Thyroid gland (tissue), 4 donors: ENCODE measurements at regions not wholly inside any gene's neighbourhood (a gene's known extent, or its start where the extent isn't known, plus 50 kb on each side); places are given as distances from the start of the nearest gene placed in this dataset.

ENCODE experiments used
- DNase-seq, 2 donors: peaks; one replicate each; pipeline ENCODE4 v3.0.0-alpha.2; 2019
- H3K27ac ChIP-seq, 3 donors: fragments of 200-600 bp; sonication (generic); 1 replicate in 2 of 3; 2 replicates in 1 of 3; pipeline ENCODE4 v1.5.1; 2016 to 2019; ENCODE audit warnings: mild to moderate bottlenecking in 1 of 3, moderate library complexity in 1 of 3
- H3K27me3 ChIP-seq: fragments of 200-600 bp; sonication (generic); one replicate; pipeline ENCODE4 v1.5.1; 2019
- H3K36me3 ChIP-seq, 2 donors: fragments of 200-600 bp; sonication (generic); one replicate each; pipeline ENCODE4 v1.5.1; 2016 to 2019
- H3K4me1 ChIP-seq, 2 donors: fragments of 200-600 bp; sonication (generic); one replicate each; pipeline ENCODE4 v1.5.1; 2017 to 2019
- H3K4me3 ChIP-seq, 3 donors: fragments of 200-600 bp; sonication (generic); replicated peaks in 1 of 3; 1 replicate in 2 of 3; 2 replicates in 1 of 3; pipeline ENCODE4 v1.5.1; 2016; ENCODE audit warnings: mild to moderate bottlenecking in 1 of 3
- H3K9me3 ChIP-seq: fragments of 200-600 bp; sonication (generic); one replicate; pipeline ENCODE4 v1.5.1; 2017
- CTCF ChIP-seq, 6 experiments: fragments of 200-600 bp in 3 of 6; fragments of 450-650 bp in 3 of 6; sonication (generic) in 3 of 6; IDR thresholded peaks; one replicate each; pipeline ENCODE4 v1.5.1; 2016 to 2019; ENCODE audit warnings: antibody characterized with exemption in 6 of 6, mild to moderate bottlenecking in 2 of 6, inconsistent platforms in 1 of 6, moderate library complexity in 1 of 6
- POLR2A ChIP-seq, 2 donors: fragments of 450-650 bp; IDR thresholded peaks; one replicate each; pipeline ENCODE4 v1.6.1; 2017; ENCODE audit warnings: antibody characterized with exemption in 2 of 2, mild to moderate bottlenecking in 2 of 2, moderate library complexity in 1 of 2
- WGBS, 2 donors: methylation state at CpG; one replicate each; pipeline ENCODE4 v1.1.5; 2017; 5-methylcytosine and 5-hydroxymethylcytosine counted together
- intact Hi-C: fragments of 100-400 bp; cut with DNase I; formaldehyde crosslinking; loops from one replicate; pipeline ENCODE4 v1.15.1; 2023

- H3K27ac ChIP-seq, result no peak overlapping the region
- no peak overlapping the region for H3K4me3 ChIP-seq
- H3K4me1 ChIP-seq, result no peaks in the 10 kb centered on the region
- DNase-seq, result no peak
- TF ChIP-seq CTCF (IDR thresholded peaks at IDR 0.05) (no peak), POLR2A (IDR thresholded peaks at IDR 0.05) (no peak)
- no peaks in the 10 kb centered on the region for H3K9me3 ChIP-seq
- no peaks in the 10 kb centered on the region for H3K36me3 ChIP-seq
- intact Hi-C loops, result no loop called here
- H3K27me3 ChIP-seq, result no peaks in the 10 kb centered on the region
- 70 to 80% methylated on average over 1 of the region's 1 CpG for WGBS, 2 donors
These were observed 101.8 kb downstream of the CETN3 start for GRCh38 chr5:90307782-90308181.

- no peaks in the 10 kb centered on the region for H3K4me1 ChIP-seq
- no peak for DNase-seq
- no peaks in the 10 kb centered on the region for H3K36me3 ChIP-seq
- intact Hi-C loops, result no loop called here
- no peak overlapping the region for H3K4me3 ChIP-seq
- H3K27ac ChIP-seq, result no peak overlapping the region
- H3K27me3 ChIP-seq, result no peaks in the 10 kb centered on the region
- no peaks in the 10 kb centered on the region for H3K9me3 ChIP-seq
- TF ChIP-seq CTCF (IDR thresholded peaks at IDR 0.05), result no peak
- no peak for TF ChIP-seq POLR2A (IDR thresholded peaks at IDR 0.05)
These were observed 102.2 kb downstream of the CETN3 start for GRCh38 chr5:90307322-90307721.

GRCh38 chr5:90306613-90307012 lies 102.9 kb downstream of the CETN3 start:
- DNase-seq, result no peak
- intact Hi-C loops, result no loop called here
- Histone ChIP-seq H3K9me3 (no peaks in the 10 kb centered on the region), H3K4me3 (no peak overlapping the region), H3K36me3 (no peaks in the 10 kb centered on the region), H3K27ac (no peak overlapping the region), H3K4me1 (no peaks in the 10 kb centered on the region), H3K27me3 (no peaks in the 10 kb centered on the region)
- TF ChIP-seq CTCF (IDR thresholded peaks at IDR 0.05) (no peak), POLR2A (IDR thresholded peaks at IDR 0.05) (no peak)

- H3K36me3 ChIP-seq, result no peaks in the 10 kb centered on the region
- H3K27ac ChIP-seq, result no peak overlapping the region
- no peaks in the 10 kb centered on the region for H3K9me3 ChIP-seq
- H3K27me3 ChIP-seq, result no peaks in the 10 kb centered on the region
- WGBS, 2 donors, result 51 to 61% methylated on average over 3 of the region's 3 CpGs
- DNase-seq, result no peak
- TF ChIP-seq CTCF (IDR thresholded peaks at IDR 0.05) (no peak), POLR2A (IDR thresholded peaks at IDR 0.05) (no peak)
- intact Hi-C loops, result no loop called here
- no peaks in the 10 kb centered on the region for H3K4me1 ChIP-seq
- no peak overlapping the region for H3K4me3 ChIP-seq
These were observed 104.4 kb downstream of the CETN3 start for GRCh38 chr5:90305041-90305720.

- no peaks in the 10 kb centered on the region for H3K27me3 ChIP-seq
- no peak for DNase-seq
- intact Hi-C loops, result no loop called here
- TF ChIP-seq POLR2A (IDR thresholded peaks at IDR 0.05) (no peak), CTCF (IDR thresholded peaks at IDR 0.05) (no peak)
- 77 to 90% methylated on average over 2 of the region's 2 CpGs for WGBS, 2 donors
- H3K36me3 ChIP-seq, result no peaks in the 10 kb centered on the region
- H3K9me3 ChIP-seq, result no peaks in the 10 kb centered on the region
- H3K4me1 ChIP-seq, result no peaks in the 10 kb centered on the region
- H3K27ac ChIP-seq, result no peak overlapping the region
- H3K4me3 ChIP-seq, result no peak overlapping the region
These were observed 108.3 kb downstream of the CETN3 start for GRCh38 chr5:90301248-90301647.
